Retina (tissue), 1 donor: ENCODE measurements at regions not wholly inside any gene's neighbourhood (a gene's known extent, or its start where the extent isn't known, plus 50 kb on each side); places are given as distances from the start of the nearest gene placed in this dataset.
A peak's percentile ranks its signal among the peaks of the same experiment; 100 is the strongest.
"Not testable (repeated sequence)": the region's sequence is repeated elsewhere in the genome, so short reads cannot be mapped to it uniquely, and the experiment has no call there.

Experiments
- DNase-seq: peaks from one replicate; pipeline ENCODE4 v3.0.0-alpha.2; 2016

DNA sequence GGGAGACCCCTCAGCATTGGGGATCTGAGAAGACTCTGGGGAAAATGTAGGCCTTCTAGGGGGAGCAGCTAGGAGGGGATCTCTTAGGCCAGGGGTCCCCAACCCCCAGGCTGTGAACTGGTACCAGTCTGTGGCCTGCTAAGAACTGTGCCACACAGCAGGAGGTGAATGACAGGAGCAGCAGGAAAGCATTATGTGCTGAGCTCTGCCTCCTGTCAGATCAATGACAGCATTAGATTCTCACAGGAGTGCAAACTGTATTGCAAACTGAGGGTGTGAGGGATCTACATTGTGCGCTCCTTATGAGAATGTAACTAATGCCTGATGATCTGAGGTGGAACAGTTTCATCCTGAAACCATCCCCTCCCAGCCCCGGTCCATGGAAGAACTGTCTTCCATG, 127.3 kb downstream of the SCG2 start:
- peak; percentile 22 for DNase-seq

DNA sequence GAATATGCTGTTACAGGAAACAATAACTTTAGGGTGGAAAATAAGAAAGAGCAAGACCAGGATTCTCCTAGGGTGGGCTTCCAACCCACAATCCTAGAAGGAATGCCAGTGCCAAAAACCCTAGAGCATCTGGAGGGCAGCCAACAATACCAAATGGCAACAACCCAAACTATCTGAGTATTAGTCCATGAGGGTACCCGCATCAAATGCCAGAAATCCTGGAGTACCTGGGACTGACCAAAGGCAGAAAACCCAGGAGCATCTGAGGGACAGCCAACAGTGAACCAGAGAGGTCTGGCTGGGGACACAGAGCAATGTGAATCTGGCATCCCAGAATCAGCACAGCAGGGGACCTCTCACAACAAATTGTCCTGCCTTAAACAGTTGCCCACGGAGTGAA, 126.3 kb downstream of the SCG2 start:
- no peak for DNase-seq

DNA sequence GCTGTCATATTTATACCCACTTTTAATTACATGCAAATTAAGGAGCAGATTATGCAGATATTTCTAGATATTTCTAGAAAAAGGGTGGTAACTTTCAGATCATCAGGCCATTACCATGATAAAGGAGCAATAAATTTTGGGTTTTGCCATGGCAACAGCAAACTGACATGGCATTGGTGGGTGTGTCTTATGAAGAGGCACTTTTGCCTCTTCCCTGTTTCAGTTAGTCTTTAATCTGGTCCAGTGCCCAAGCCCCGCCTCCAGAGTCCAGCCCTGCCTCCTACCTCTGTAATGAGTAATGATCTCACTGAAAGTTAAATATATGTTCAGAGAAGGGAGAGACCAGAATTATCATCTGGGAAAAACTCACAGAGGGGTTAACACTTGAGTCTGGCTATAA, 124.8 kb downstream of the SCG2 start:
- no peak for DNase-seq

DNA sequence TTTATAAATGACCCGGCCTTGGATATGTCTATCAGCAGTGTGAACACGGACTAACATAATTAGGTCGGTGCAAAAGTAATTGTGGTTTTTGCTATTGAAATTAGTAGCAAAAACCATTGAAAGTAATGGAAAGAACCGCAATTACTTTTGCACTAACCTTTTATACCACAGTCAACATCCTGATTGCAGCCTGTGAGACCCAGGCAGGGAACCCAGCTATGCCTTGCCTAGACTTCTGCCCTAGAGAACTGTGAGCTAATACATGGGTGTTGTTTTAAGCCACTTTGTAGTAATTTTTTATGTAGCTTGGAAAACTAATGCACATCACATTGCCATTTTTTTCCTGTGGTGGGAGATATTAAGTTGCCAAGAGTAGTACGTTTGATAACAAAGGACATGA, 120.7 kb downstream of the SCG2 start:
- no peak for DNase-seq

DNA sequence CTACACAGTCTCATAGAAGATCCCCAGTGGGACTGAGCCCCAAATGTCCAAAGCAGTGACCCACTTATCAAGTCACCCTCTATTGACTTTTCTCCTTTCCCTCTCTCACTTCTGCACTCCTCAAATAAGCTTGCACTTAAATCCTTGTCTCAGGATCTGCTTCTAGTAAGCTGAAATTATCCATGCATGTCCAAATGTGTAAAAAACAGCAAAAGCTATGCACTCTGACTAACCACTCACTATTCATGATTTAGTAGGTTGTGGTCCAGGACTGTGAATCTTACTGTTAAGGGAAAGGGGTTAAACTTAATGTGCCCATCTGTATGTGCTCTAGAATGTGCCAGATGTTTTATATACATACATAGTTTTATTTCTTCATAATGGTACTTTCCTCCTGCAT, 115.4 kb downstream of the SCG2 start:
- DNase-seq = no peak

DNA sequence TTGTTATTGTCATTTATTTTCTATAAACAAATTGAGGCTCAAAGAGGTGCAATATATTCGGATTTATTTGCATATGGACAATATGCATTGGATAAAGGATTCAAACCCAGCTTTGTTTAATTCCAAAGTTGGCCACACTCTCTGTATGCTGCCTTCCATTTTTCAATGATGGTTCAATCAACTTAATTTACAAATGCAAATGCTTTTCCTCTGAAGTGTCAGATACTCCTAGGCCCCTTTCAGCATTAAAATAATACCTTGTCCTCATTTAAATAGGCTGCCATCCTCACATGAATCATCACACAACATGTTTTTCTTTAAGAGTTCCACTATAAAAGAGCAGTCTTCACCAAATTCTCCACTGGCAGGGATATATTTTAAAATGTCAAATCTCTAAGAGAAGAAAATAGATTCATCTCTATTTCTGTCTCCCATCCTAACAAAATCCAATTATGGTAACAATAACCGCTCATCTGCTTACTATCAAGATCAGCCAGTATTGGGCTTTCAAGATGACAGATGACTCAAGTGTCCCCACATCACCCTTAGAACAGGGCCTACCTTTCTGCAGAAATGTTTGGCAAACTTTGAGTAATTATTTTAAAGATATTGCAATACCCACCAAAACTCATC, 114.8 kb downstream of the SCG2 start:
- DNase-seq = no peak

DNA sequence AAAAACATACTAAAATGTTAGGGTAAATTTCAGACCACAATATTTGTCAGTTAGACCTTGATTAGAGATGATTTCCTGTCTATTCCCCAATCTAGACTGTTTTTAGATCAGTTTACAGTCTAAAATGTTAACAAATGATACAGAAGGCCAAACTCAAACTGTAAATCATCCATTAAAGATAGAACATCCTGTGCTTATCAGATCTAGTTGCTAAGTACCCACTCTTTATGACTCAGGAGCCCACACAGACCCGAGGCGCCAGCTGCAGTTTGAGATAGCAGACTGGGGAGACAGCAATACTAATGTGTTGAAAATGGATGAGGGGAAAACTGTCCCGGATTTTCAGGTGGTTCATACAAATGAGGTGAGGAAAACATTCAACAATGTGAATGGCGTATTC, 113.3 kb downstream of the SCG2 start:
- DNase-seq = no peak

DNA sequence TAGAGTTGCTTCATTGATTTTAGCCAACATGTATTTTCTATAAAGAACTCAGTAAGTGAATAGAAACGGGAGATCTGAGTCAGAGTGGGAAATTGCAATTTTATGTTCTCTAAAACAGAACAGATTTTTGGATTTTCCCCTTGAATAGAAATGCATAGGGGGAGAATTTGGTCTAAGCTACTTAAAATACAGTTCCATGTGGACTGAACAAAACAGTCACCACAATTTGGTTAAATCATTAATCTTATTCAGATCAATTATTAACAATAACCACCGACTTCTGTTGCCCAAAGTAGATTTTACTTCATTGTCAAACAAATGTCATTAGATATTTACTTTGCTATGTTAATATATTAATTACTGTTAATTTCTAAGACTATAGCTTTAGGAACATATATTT, 107.7 kb downstream of the SCG2 start:
- DNase-seq = no peak

DNA sequence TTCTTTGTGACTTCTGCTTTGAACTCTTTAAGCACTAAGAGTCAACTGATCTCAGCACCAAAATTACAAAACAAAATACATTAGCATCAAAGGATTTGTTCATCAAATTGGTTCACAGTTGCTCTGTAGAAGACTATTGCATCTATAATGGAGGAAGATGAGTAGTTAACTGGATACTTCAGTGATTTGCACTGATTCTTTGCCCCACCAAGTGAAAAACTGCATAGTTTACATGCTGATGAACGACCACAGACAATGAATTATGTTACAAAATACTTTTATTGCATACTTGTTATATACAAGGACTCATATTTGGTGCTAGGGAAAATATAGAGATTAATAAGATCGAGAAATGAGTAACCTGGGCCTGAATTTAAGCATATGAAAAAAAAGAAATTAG, 107.2 kb downstream of the SCG2 start:
- no peak for DNase-seq

DNA sequence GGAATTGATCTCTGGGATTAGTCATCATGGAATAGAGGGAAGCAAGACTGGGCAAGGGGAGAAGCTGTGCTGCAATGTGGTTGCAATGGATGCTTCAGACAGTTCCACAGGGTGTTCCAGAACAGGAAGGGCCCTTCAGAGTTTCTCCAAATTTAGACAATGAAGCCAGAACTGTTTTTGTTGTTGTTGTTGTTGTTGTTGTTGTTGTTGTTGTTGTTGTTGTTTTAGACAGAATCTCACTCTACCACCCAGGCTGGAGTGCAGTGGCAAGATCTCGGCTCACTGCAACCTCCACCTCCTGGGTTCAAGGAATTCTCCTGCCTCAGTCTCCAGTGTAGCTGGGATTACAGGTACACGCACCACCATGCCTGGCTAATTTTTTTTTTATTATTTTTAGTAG, 105.3 kb downstream of the SCG2 start:
- not testable (repeated sequence) for DNase-seq

DNA sequence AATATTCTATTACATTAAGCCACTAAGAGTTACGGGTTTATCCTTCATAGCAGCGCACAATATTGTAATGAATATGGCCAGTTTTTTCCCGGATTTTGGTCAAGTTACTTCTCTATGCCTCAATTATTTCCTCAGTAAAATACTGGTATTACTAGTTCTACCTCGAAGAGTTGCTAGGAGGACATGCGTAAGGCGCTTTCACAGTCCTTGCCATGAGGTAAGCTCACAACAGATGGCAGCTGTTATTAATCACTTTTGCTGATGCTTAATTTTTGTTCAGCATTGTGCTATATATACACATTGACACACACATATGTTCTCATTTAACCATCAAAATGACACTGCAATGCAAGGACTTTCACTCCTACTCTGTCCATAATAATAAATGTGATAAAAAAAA, 101.5 kb downstream of the SCG2 start:
- no peak for DNase-seq

DNA sequence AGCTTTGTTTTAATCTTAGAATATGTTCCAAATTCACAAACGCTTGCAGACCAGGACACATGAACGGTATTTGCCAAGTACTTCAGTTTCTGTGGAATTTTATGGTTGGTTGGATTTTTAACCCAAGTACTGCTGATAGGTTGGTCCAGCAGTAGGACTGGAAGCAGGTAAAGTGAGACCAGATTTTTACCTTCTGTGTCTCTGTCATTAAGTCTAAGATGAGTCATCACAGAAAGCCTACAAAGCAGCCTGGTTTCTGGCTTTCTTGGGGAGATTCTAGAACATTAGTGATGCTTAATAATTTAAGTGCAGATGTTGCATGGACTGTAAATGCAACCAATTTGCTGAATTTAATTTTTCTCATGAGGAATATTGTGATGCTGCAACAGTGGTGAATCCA, 100.5 kb downstream of the SCG2 start:
- no peak for DNase-seq

DNA sequence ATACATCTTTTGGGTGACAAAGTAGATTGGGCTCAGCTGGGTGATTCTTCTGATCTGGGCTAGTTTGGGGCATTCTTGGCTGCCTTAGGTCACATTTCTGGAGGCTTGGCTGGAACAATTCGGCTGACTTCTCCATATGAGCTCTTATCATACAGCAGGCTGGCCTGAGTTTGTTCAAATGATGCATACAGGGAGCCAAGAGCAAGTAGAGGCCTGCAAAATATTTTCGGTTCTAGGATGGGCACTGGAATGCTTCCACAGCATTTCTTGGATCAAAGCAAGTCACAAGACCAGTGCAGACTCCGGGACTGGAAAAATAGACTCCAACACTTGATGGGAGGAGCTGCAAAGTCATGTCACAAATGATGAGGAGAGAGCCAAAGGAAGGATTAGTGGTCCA, 98.4 kb downstream of the SCG2 start:
- no peak for DNase-seq

DNA sequence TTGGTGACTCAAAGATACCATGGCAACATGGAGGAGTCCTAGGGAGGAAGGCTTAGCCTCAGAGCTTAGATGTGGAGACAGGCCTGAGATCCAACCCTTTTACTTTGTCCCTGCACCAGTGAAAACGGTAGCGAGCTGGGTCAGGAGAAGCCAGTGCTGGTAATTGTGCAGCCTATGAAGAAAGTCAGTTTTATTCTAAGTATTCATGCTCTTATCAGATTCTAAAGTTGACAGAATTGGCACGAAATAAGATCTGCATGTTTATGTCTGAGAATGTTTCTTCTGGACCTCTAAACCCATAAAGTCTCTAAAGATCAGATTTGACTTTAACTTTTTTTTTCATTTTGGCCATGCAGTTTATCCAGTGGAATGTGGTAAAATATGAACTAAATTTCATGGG, 93.8 kb downstream of the SCG2 start:
- DNase-seq = no peak

DNA sequence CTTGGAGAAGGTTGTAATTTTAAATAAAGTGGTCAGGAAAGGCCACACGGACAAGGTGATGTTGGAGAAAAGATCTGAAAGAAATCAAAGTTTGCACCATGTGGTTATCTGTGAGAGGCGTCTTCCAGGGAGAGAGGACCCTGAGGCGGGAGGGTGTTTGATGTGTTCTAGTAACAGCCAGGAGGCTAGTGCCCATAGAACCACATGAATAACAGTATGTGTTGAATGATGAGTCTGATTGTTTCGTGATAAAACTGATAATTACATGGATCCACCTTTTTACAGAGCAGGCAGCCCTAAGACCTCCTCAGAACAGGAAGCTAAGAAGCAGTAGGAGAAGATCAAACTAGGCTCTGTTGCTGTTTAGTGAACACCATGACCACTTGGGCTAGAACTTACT, 91.4 kb downstream of the SCG2 start:
- no peak for DNase-seq

DNA sequence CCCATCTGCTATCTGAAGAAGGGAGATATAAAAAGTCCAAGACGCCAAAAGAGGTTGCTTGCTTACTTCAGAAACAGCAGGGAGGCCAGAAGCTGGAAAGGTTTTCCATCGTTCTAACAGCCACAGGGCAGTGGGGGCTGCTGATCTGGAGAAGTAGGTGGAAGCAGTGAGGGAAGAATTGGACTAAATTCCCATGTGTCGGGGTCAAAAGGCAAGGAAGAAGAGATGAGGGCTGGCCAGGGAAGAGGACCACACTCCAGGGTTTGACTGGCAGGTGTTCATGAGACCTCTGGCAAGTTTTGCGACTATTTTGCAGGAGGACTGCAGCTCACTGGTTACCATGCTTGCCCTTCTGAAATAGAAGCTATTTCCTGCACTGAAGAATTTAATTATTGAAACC, 91.0 kb downstream of the SCG2 start:
- no peak for DNase-seq

DNA sequence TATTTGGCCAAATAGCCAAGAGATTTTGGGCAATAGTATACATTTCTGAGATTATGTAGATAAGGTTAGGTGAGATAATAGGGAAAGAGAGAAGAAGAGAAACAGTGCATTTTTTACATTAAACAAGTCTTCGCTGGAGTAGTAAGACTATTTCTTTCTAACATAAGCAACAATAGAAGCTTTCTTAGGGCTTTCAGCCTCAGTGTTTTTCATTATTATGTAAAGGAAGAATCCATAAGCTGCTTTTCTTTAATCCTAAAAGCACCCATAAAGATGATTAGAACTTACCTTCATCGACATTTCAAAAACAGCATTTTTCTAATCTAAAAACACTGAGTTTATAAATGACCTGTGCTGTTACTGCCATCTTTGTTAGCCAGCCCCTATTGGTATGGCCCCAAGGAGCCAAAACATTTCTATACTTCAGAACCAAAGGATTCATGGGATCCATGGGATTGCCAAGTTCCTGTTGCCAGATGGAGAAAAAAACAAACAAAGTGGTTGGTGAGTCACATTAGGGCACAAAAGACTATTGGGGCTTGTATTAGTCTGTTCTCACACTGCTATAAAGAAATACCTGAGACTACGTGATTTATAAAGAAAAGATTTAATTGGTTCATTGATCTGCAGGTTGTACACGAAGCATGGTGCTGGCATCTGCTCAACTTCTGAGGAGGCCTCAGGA, 88.2 kb downstream of the SCG2 start:
- DNase-seq = no peak

DNA sequence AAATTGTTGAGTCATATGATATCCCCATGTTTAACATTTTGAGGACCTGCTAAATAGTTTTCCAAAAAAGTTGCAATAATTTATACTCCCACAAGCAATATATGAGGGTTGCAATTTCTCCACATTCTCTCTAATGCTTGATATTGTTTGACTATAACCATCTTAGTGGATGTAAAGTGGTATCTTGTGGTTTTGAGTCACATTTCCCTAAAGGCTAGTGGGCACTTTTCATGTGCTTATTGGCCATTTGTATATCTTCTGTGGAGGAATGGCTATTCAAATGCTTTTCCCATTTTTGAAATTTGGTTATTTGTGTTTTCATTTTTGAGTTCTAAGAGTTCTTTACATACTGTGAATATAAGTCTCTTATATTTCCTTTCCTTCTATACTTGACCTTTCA, 82.7 kb downstream of the SCG2 start:
- no peak for DNase-seq

DNA sequence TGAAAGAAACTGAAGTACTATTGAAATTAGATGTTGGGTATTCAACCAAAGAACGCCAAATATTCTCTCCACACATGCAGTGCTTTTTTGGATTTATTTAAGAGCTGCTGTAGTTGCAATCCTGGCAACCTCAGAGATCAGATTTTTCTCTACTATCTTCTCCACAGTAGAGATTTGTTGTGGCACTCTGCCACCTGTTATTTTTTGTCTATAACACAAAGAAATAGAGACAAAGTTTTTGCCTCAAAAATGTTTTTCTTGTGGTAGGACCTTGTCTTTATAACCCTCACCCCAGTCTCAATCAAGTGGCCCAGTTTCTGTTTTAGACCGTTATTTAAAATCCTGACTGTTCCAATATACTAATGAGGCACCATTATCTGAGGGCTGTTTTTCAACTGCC, 79.4 kb downstream of the SCG2 start:
- DNase-seq = no peak

DNA sequence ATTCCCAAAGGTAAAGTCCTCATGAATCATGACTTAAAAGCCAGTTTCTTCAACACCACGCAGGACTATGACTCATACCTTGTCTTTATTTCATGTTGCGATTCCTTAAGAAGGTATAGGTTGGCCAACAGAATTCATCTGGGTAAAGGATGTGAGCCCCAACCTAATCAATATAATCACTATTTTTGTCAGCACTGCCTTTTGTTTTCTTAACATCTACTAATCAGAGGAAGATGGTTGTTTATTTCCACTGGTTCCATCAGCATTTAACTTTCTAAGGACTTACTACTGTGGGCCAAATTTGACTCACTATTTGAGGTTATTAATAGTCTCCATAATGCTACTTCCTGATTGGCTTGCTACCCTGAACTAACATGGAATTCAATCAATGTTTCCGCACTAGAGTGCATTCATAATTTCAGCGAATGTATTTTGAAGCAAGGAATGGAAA, 78.6 kb downstream of the SCG2 start:
- no peak for DNase-seq

DNA sequence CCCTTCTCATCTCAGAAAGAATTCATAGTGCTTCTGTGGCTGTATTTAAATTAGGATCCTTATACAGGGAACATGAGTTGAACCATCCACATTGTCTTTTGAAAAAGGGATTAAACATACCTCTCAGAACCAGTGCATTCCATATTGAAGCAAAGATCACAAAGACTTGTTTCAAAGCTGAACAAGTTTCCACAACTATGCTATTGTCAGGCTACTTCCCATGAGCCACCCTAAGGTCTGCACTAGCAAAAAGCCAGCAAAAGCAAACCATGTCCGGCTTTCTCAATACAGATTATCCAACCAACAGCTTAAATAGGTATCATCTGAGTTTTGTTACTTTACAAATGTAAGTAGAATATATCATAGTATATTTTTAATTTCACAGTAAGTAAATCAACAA, 78.1 kb downstream of the SCG2 start:
- DNase-seq = no peak

DNA sequence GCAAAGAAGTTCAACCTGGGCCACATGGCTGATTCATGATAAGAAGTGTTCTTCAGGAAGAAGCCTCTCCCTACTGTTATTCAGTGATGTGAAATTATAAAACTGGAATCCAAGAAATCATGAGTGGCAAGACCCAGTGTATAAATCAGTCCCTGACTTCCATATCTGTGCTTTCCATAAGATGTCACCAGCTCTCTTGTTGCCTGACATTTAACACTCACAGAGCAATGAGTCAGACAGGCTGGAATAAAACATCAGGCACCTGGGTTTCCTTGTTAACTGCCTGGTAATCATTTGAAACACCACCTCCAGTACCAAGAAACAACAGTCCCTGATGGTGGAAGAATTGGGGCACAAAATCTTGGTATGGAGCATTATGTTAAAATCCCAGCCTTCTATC, 76.1 kb downstream of the SCG2 start:
- no peak for DNase-seq

DNA sequence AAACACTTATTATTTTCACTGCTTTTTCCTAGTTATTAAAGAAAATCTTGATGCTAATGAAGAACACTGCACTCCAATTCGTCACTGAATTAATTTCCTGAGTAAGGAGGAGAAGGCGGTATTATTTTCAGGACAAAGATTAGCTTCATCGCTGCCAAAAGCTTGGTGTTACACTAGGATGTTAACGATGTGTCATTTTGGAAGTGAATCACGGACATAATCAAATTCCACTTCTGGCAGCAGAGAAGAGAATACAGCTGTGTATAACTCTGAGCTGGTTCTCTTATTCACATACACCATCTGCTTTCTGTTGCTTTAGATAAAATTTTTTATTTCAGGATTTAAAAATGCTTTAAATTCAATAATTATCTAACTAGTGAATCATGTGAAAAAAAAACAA, 74.1 kb downstream of the SCG2 start:
- DNase-seq = no peak

DNA sequence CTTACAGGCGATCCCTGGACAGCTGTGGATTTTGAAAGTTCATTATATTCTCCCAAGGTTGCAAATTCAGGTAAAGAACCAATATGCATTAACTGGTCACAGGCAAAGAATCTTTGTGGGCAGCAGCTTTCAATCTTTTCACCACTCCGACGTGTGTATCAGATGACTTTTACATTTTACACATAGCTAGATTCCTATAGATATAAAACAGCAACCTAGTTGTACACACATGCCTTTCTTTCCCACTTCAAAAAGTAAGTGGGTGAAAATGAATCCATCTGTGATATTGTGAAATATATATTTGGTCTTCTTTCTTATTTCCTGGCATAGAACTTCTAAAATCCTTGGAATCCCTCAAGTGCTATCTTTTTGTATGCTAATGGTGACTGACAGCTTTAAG, 72.5 kb downstream of the SCG2 start:
- DNase-seq = no peak

DNA sequence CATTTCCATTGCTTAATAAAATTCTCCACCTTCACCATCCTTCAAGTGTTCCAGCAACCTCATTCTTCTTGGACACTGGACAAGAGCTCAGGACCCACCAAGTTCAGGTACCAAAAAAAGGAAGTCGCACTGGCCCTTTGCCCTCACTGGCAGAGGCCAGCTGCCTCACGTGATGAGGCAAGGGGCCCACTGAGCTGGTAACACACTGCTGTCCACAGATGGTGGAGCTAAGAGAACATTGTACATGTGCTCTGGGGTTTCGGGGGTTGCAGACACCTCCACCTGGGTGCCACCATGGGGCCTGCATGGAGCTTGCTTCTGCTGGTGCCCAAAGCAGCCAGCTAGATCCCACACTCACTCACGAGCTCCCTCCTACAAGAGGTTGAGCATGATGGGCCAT, 71.3 kb downstream of the SCG2 start:
- DNase-seq = no peak
